ENCODE measurements at regions not wholly inside any gene's neighbourhood (a gene's known extent, or its start where the extent isn't known, plus 50 kb on each side); places are given as distances from the start of the nearest gene placed in this dataset.
A peak's percentile ranks its signal among the peaks of the same experiment; 100 is the strongest.
"Not testable (repeated sequence)": the region's sequence is repeated elsewhere in the genome, so short reads cannot be mapped to it uniquely, and the experiment has no call there.

- Histone ChIP-seq H3K27me3 (ENCODE audit: insufficient read depth, low read length, poor library complexity) (no peaks in the 10 kb centered on the region), H3K4me1 (ENCODE audit: insufficient read depth, low read length) (peaks cover 10% of the 10 kb centered on the region; the same call in 1 of the 2 replicates), H2AFZ (ENCODE audit: low read depth, low read length) (no peak overlapping the region), H3K9me3 (ENCODE audit: insufficient read depth, low read length, severe bottlenecking) (no peaks in the 10 kb centered on the region), H4K20me1 (ENCODE audit: insufficient read depth, low read length) (no peaks in the 10 kb centered on the region), H3K27ac (ENCODE audit: low read length) (no peak overlapping the region), H3K79me2 (ENCODE audit: insufficient read depth, low read length) (no peaks in the 10 kb centered on the region), H3K4me3 (ENCODE audit: low read depth in 1 of 2, low read length in 2 of 2) (no peak overlapping the region), H3K9ac (ENCODE audit: low read depth, low read length) (no peak overlapping the region), H3K4me2 (ENCODE audit: insufficient read depth, low read length) (no peak overlapping the region), H3K36me3 (ENCODE audit: insufficient read depth, low read length) (no peaks in the 10 kb centered on the region)
- no peak for TF ChIP-seq EZH2 (IDR thresholded peaks at IDR 0.05; ENCODE audit: borderline replicate concordance, low read depth, low read length, severe bottlenecking)
- TF ChIP-seq, protein P1, sequence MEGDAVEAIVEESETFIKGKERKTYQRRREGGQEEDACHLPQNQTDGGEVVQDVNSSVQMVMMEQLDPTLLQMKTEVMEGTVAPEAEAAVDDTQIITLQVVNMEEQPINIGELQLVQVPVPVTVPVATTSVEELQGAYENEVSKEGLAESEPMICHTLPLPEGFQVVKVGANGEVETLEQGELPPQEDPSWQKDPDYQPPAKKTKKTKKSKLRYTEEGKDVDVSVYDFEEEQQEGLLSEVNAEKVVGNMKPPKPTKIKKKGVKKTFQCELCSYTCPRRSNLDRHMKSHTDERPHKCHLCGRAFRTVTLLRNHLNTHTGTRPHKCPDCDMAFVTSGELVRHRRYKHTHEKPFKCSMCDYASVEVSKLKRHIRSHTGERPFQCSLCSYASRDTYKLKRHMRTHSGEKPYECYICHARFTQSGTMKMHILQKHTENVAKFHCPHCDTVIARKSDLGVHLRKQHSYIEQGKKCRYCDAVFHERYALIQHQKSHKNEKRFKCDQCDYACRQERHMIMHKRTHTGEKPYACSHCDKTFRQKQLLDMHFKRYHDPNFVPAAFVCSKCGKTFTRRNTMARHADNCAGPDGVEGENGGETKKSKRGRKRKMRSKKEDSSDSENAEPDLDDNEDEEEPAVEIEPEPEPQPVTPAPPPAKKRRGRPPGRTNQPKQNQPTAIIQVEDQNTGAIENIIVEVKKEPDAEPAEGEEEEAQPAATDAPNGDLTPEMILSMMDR (IDR thresholded peaks at IDR 0.05; ENCODE audit: borderline replicate concordance, extremely low read depth, low read length, poor library complexity, severe bottlenecking), result no peak
- ATAC-seq (ENCODE audit: insufficient read depth, low read depth) (peak; percentile 96), DNase-seq (peak; percentile 58)
These were observed 209.4 kb upstream of the XIST start for GRCh38 chrX:74061879-74062278.

DNA sequence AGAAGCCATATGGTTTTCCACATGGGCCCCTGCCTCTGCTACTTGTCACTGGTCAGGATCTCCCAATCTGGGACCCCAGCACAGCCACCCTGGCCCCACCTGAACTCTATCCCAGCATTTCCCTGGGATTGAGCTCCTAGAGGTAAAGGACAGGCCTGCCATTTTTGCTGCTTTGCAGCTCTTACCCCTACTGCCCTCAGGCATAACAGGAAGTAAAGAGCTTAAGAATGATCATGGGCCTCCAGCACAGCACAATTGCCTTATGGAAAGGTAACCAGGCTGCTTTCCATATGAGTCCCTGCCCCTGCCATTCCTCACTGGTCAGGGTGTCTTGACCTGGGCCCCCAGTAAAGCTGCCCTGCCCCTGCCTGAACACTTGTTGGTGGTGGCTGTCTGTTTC is 196.6 kb upstream of the XIST start:
- H3K4me1 ChIP-seq (ENCODE audit: insufficient read depth, low read length), result no peaks in the 10 kb centered on the region
- H3K9me3 ChIP-seq (ENCODE audit: insufficient read depth, low read length, severe bottlenecking), result no peaks in the 10 kb centered on the region
- TF ChIP-seq EZH2 (IDR thresholded peaks at IDR 0.05; ENCODE audit: borderline replicate concordance, low read depth, low read length, severe bottlenecking), result no peak
- TF ChIP-seq, protein P1 (IDR thresholded peaks at IDR 0.05; ENCODE audit: borderline replicate concordance, extremely low read depth, low read length, poor library complexity, severe bottlenecking), result no peak
- ATAC-seq (ENCODE audit: insufficient read depth, low read depth) (no peak), DNase-seq (no peak)
- no peaks in the 10 kb centered on the region for H3K36me3 ChIP-seq (ENCODE audit: insufficient read depth, low read length)
- no peak overlapping the region for H3K4me2 ChIP-seq (ENCODE audit: insufficient read depth, low read length)
- no peak overlapping the region for H3K4me3 ChIP-seq (ENCODE audit: low read depth in 1 of 2, low read length in 2 of 2)
- H2AFZ ChIP-seq (ENCODE audit: low read depth, low read length), result no peak overlapping the region
- H3K79me2 ChIP-seq (ENCODE audit: insufficient read depth, low read length), result no peaks in the 10 kb centered on the region
- no peak overlapping the region for H3K9ac ChIP-seq (ENCODE audit: low read depth, low read length)
- no peaks in the 10 kb centered on the region for H4K20me1 ChIP-seq (ENCODE audit: insufficient read depth, low read length)
- no peaks in the 10 kb centered on the region for H3K27me3 ChIP-seq (ENCODE audit: insufficient read depth, low read length, poor library complexity)
- no peak overlapping the region for H3K27ac ChIP-seq (ENCODE audit: low read length)

DNA sequence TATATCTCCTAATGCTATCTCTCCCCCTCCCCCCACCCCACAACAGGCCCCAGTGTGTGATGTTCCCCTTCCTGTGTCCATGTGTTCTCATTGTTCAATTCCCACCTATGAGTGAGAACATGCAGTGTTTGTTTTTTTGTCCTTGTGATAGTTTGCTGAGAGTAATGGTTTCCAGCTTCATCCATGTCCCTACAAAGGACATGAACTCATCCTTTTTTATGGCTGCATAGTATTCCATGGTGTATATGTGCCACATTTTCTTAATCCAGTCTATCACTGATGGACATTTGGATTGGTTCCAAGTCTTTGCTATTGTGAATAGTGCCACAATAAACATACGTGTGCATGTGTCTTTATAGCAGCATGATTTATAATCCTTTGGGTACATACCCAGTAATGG is 181.6 kb upstream of the XIST start:
- not testable (repeated sequence) for H3K9me3 ChIP-seq (ENCODE audit: insufficient read depth, low read length, severe bottlenecking); H3K27me3 ChIP-seq (ENCODE audit: insufficient read depth, low read length, poor library complexity); H3K36me3 ChIP-seq (ENCODE audit: insufficient read depth, low read length); H3K9ac ChIP-seq (ENCODE audit: low read depth, low read length); H3K4me3 ChIP-seq (ENCODE audit: low read depth in 1 of 2, low read length in 2 of 2); H3K27ac ChIP-seq (ENCODE audit: low read length); H3K79me2 ChIP-seq (ENCODE audit: insufficient read depth, low read length); ATAC-seq (ENCODE audit: insufficient read depth, low read depth); H3K4me1 ChIP-seq (ENCODE audit: insufficient read depth, low read length); DNase-seq; H2AFZ ChIP-seq (ENCODE audit: low read depth, low read length); H4K20me1 ChIP-seq (ENCODE audit: insufficient read depth, low read length); H3K4me2 ChIP-seq (ENCODE audit: insufficient read depth, low read length)

DNA sequence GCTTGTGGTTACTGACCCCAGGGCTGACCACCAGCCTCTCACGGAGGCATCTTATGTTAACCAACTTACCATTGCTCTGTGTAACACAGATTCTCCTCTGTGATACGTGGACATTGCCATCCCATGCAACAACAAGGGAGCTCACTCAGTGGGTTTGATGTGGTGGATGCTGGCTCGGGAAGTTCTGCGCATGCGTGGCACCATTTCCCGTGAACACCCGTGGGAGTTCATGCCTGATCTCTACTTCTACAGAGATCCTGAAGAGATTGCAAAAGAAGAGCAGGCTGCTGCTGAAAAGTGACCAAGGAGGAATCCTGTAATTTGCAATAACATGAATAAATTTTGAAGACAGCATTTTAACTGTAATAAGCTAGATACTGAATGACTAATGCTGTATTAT is 179.0 kb upstream of the XIST start:
- H3K4me1 ChIP-seq (ENCODE audit: insufficient read depth, low read length); H2AFZ ChIP-seq (ENCODE audit: low read depth, low read length); H3K27ac ChIP-seq (ENCODE audit: low read length); H3K9me3 ChIP-seq (ENCODE audit: insufficient read depth, low read length, severe bottlenecking); H4K20me1 ChIP-seq (ENCODE audit: insufficient read depth, low read length); H3K4me3 ChIP-seq (ENCODE audit: low read depth in 1 of 2, low read length in 2 of 2); H3K9ac ChIP-seq (ENCODE audit: low read depth, low read length); DNase-seq; H3K79me2 ChIP-seq (ENCODE audit: insufficient read depth, low read length); H3K27me3 ChIP-seq (ENCODE audit: insufficient read depth, low read length, poor library complexity); H3K4me2 ChIP-seq (ENCODE audit: insufficient read depth, low read length); ATAC-seq (ENCODE audit: insufficient read depth, low read depth); H3K36me3 ChIP-seq (ENCODE audit: insufficient read depth, low read length): not testable (repeated sequence)

DNA sequence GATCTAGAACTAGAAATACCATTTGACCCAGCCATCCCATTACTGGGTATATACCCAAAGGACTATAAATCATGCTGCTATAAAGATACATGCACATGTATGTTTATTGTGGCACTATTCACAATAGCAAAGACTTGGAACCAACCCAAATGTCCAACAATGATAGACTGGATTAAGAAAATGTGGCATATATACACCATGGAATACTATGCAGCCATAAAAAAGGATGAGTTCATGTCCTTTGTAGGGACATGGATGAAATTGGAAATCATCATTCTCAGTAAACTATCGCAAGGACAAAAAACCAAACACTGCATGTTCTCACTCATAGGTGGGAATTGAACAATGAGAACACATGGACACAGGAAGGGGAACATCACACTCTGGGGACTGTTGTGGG is 178.3 kb upstream of the XIST start:
- H3K27ac ChIP-seq (ENCODE audit: low read length); H3K36me3 ChIP-seq (ENCODE audit: insufficient read depth, low read length); ATAC-seq (ENCODE audit: insufficient read depth, low read depth); H3K4me1 ChIP-seq (ENCODE audit: insufficient read depth, low read length); H3K9ac ChIP-seq (ENCODE audit: low read depth, low read length); H3K4me2 ChIP-seq (ENCODE audit: insufficient read depth, low read length); H3K4me3 ChIP-seq (ENCODE audit: low read depth in 1 of 2, low read length in 2 of 2); H4K20me1 ChIP-seq (ENCODE audit: insufficient read depth, low read length); H2AFZ ChIP-seq (ENCODE audit: low read depth, low read length); H3K79me2 ChIP-seq (ENCODE audit: insufficient read depth, low read length); H3K9me3 ChIP-seq (ENCODE audit: insufficient read depth, low read length, severe bottlenecking); DNase-seq; H3K27me3 ChIP-seq (ENCODE audit: insufficient read depth, low read length, poor library complexity): not testable (repeated sequence)

- H3K9me3 ChIP-seq (ENCODE audit: insufficient read depth, low read length, severe bottlenecking); H3K27me3 ChIP-seq (ENCODE audit: insufficient read depth, low read length, poor library complexity); H3K9ac ChIP-seq (ENCODE audit: low read depth, low read length); H3K79me2 ChIP-seq (ENCODE audit: insufficient read depth, low read length); H3K27ac ChIP-seq (ENCODE audit: low read length); H2AFZ ChIP-seq (ENCODE audit: low read depth, low read length); H3K4me2 ChIP-seq (ENCODE audit: insufficient read depth, low read length); ATAC-seq (ENCODE audit: insufficient read depth, low read depth); H3K36me3 ChIP-seq (ENCODE audit: insufficient read depth, low read length); DNase-seq; H4K20me1 ChIP-seq (ENCODE audit: insufficient read depth, low read length); H3K4me3 ChIP-seq (ENCODE audit: low read depth in 1 of 2, low read length in 2 of 2): not testable (repeated sequence)
- peaks cover 25% of the 10 kb centered on the region for H3K4me1 ChIP-seq (ENCODE audit: insufficient read depth, low read length)
These were observed 172.6 kb upstream of the XIST start for GRCh38 chrX:74025145-74025544.
